WTC11 (cell line): ENCODE measurements at regions not wholly inside any gene's neighbourhood (a gene's known extent, or its start where the extent isn't known, plus 50 kb on each side); places are given as distances from the start of the nearest gene placed in this dataset.

Experiments
- ATAC-seq: fragments of 200-7000 bp; cut with Tn5 transposase; 2 replicates; pipeline ENCODE4 v1.10.0; 2021; ENCODE audit warnings: mild to moderate bottlenecking, moderate library complexity
- CTCF ChIA-PET: fragments of 300-600 bp; sonication (Branson Sonifier 250); formaldehyde crosslinking; loops from one replicate; lab custom pipeline; 2021; ENCODE audit warnings: antibody characterized with exemption; lab: Charles Lee
- POLR2A ChIA-PET: fragments of 350-600 bp; sonication (Branson Sonifier 250); formaldehyde crosslinking; loops from one replicate; lab custom pipeline; 2021; ENCODE audit warnings: antibody characterized with exemption; lab: Charles Lee
- DNase-seq: peaks from one replicate; pipeline ENCODE4 v3.0.0; 2021; ENCODE audit warnings: low spot score
- H3K27ac Mint-ChIP-seq: 2 replicates; pipeline ENCODE4 v1.8.0; 2021; ENCODE audit warnings: mixed read lengths
- H3K27me3 Mint-ChIP-seq: 2 replicates; pipeline ENCODE4 v1.8.0; 2021; ENCODE audit warnings: low read depth, mild to moderate bottlenecking, moderate library complexity, mixed read lengths
- H3K36me3 Mint-ChIP-seq: 2 replicates; pipeline ENCODE4 v1.8.0; 2021; ENCODE audit warnings: mixed read lengths
- H3K4me1 Mint-ChIP-seq: 2 replicates; pipeline ENCODE4 v1.8.0; 2022; ENCODE audit warnings: mixed read lengths
- H3K4me3 Mint-ChIP-seq: 2 replicates; pipeline ENCODE4 v1.8.0; 2021; ENCODE audit warnings: mild to moderate bottlenecking, moderate library complexity, mixed read lengths
- H3K9me3 Mint-ChIP-seq: 2 replicates; pipeline ENCODE4 v1.8.0; 2021; ENCODE audit warnings: mixed read lengths
- AFF4 ChIP-seq: sonication (generic); formaldehyde crosslinking; IDR thresholded peaks from 2 replicates; pipeline ENCODE4 v1.8.1; 2023; ENCODE audit warnings: mild to moderate bottlenecking, missing genetic modification reagents, borderline replicate concordance
- ARID4B ChIP-seq: sonication (generic); formaldehyde crosslinking; IDR thresholded peaks from 2 replicates; pipeline ENCODE4 v1.8.0; 2023; ENCODE audit warnings: missing genetic modification reagents, mild to moderate bottlenecking, borderline replicate concordance
- CTCF ChIP-seq: fragments of 200-600 bp; IDR thresholded peaks from 2 replicates; pipeline ENCODE4 v1.8.0; 2022; ENCODE audit warnings: antibody characterized with exemption
- ESRRA ChIP-seq: sonication (generic); formaldehyde crosslinking; IDR thresholded peaks from 2 replicates; pipeline ENCODE4 v1.8.1; 2022; ENCODE audit warnings: mild to moderate bottlenecking, missing genetic modification reagents, borderline replicate concordance
- FOXP4 ChIP-seq: sonication (generic); formaldehyde crosslinking; IDR thresholded peaks from 2 replicates; pipeline ENCODE4 v1.8.0; 2022; ENCODE audit warnings: mild to moderate bottlenecking, missing genetic modification reagents
- MXD4 ChIP-seq: fragments of 250-450 bp; sonication (Bioruptor Pico); IDR thresholded peaks from 2 replicates; pipeline ENCODE4 v1.8.0; 2021; ENCODE audit warnings: mild to moderate bottlenecking, moderate library complexity, borderline replicate concordance
- NR1H2 ChIP-seq: sonication (generic); formaldehyde crosslinking; IDR thresholded peaks from 2 replicates; pipeline ENCODE4 v1.9.0; 2021; ENCODE audit warnings: mild to moderate bottlenecking, moderate library complexity, missing genetic modification reagents
- OVOL2 ChIP-seq: fragments of 250-450 bp; sonication (Bioruptor Pico); IDR thresholded peaks from 2 replicates; pipeline ENCODE4 v1.9.0; 2021; ENCODE audit warnings: mild to moderate bottlenecking, borderline replicate concordance
- PRRX2 ChIP-seq: fragments of 250-450 bp; sonication (Bioruptor Pico); IDR thresholded peaks from 2 replicates; pipeline ENCODE4 v1.8.0; 2021; ENCODE audit warnings: mild to moderate bottlenecking
- RELA ChIP-seq: sonication (generic); formaldehyde crosslinking; IDR thresholded peaks from 2 replicates; pipeline ENCODE4 v1.8.1; 2022; ENCODE audit warnings: missing genetic modification reagents, mild to moderate bottlenecking, borderline replicate concordance
- SMAD3 ChIP-seq: sonication (generic); formaldehyde crosslinking; IDR thresholded peaks from 2 replicates; pipeline ENCODE4 v1.8.0; 2022; ENCODE audit warnings: missing genetic modification reagents, mild to moderate bottlenecking, borderline replicate concordance
- SMAD4 ChIP-seq: sonication (generic); formaldehyde crosslinking; IDR thresholded peaks from 2 replicates; pipeline ENCODE4 v1.8.0; 2022; ENCODE audit warnings: mild to moderate bottlenecking, missing genetic modification reagents
- TEAD4 ChIP-seq: sonication (generic); formaldehyde crosslinking; IDR thresholded peaks from 2 replicates; pipeline ENCODE4 v1.8.0; 2022; ENCODE audit warnings: mild to moderate bottlenecking, missing genetic modification reagents
- ZMAT4 ChIP-seq: fragments of 250-450 bp; sonication (Bioruptor Pico); IDR thresholded peaks from 2 replicates; pipeline ENCODE4 v1.9.0; 2021; ENCODE audit warnings: mild to moderate bottlenecking
- ZNF317 ChIP-seq: sonication (generic); formaldehyde crosslinking; IDR thresholded peaks from 2 replicates; pipeline ENCODE4 v1.8.1; 2023; ENCODE audit warnings: low read depth, mild to moderate bottlenecking, moderate library complexity, missing genetic modification reagents, borderline replicate concordance
- ZSCAN18 ChIP-seq: fragments of 250-450 bp; sonication (Bioruptor Pico); IDR thresholded peaks from 2 replicates; pipeline ENCODE4 v2.1.2; 2022; ENCODE audit warnings: mild to moderate bottlenecking, moderate library complexity

GRCh38 chr12:87302126-87302745, 727.0 kb downstream of the C12orf50 start:
- Mint-ChIP-seq H3K4me1 (no peaks in the 10 kb centered on the region), H3K4me3 (no peak overlapping the region), H3K27ac (no peak overlapping the region), H3K27me3 (no peaks in the 10 kb centered on the region), H3K36me3 (no peaks in the 10 kb centered on the region), H3K9me3 (no peaks in the 10 kb centered on the region)
- ATAC-seq (no peak), DNase-seq (no peak)
- POLR2A ChIA-PET, result no interaction called here
- TF ChIP-seq CTCF, result no peak
- TF ChIP-seq SMAD4 (CRISPR knock-in tag), result no peak
- TF ChIP-seq OVOL2 (CRISPR knock-in tag), result no peak
- no peak for TF ChIP-seq PRRX2 (CRISPR knock-in tag)
- TF ChIP-seq ZNF317 (CRISPR knock-in tag), result no peak
- no peak for TF ChIP-seq FOXP4 (CRISPR knock-in tag)
- no peak for TF ChIP-seq ZSCAN18 (CRISPR knock-in tag)
- TF ChIP-seq MXD4, result no peak
- TF ChIP-seq ARID4B, result no peak
- TF ChIP-seq RELA (CRISPR knock-in tag), result no peak
- no peak for TF ChIP-seq NR1H2 (CRISPR knock-in tag)
- TF ChIP-seq AFF4 (CRISPR knock-in tag), result no peak
- no peak for TF ChIP-seq ESRRA (CRISPR knock-in tag)
- no peak for TF ChIP-seq ZMAT4 (CRISPR knock-in tag)
- no peak for TF ChIP-seq TEAD4 (CRISPR knock-in tag)
- no peak for TF ChIP-seq SMAD3 (CRISPR knock-in tag)
- CTCF ChIA-PET, result no interaction called here
